Chondrocyte (in vitro differentiated cells): ENCODE measurements at regions not wholly inside any gene's neighbourhood (a gene's known extent, or its start where the extent isn't known, plus 50 kb on each side); places are given as distances from the start of the nearest gene placed in this dataset.

Experiments used
- DNase-seq: peaks from one replicate; pipeline ENCODE4 v3.0.0; 2021; ENCODE audit warnings: mixed read lengths, low spot score
- H3K27ac Mint-ChIP-seq: one replicate; pipeline ENCODE4 v1.8.0; 2021; ENCODE audit warnings: mild to moderate bottlenecking, moderate library complexity, mixed read lengths; ENCODE audit not compliant: unreplicated experiment
- H3K27me3 Mint-ChIP-seq: 2 replicates; pipeline ENCODE4 v1.8.0; 2021; ENCODE audit warnings: low read depth, mixed read lengths
- H3K36me3 Mint-ChIP-seq: 2 replicates; pipeline ENCODE4 v1.8.0; 2021; ENCODE audit warnings: low read depth, mixed read lengths
- H3K4me1 Mint-ChIP-seq: 2 replicates; pipeline ENCODE4 v1.8.0; 2021; ENCODE audit warnings: low read depth, mild to moderate bottlenecking, mixed read lengths
- H3K4me3 Mint-ChIP-seq: one replicate; pipeline ENCODE4 v1.8.0; 2021; ENCODE audit warnings: mild to moderate bottlenecking, moderate library complexity, mixed read lengths; ENCODE audit not compliant: unreplicated experiment
- H3K9me3 Mint-ChIP-seq: 2 replicates; pipeline ENCODE4 v1.8.0; 2021; ENCODE audit warnings: low read depth, mixed read lengths
- CTCF ChIP-seq: fragments of 200-600 bp; sonication (generic); IDR thresholded peaks from 2 replicates; pipeline ENCODE4 v1.5.0; 2021; ENCODE audit warnings: antibody characterized with exemption, mild to moderate bottlenecking, moderate library complexity

GRCh38 chr2:106694964-106695470 is 190.9 kb downstream of the ST6GAL2 start:
- no peak overlapping the region for H3K27ac Mint-ChIP-seq
- DNase-seq: no peak
- H3K27me3 Mint-ChIP-seq: peaks cover 34% of the 10 kb centered on the region
- H3K4me3 Mint-ChIP-seq: no peak overlapping the region
- peaks cover 12% of the 10 kb centered on the region for H3K9me3 Mint-ChIP-seq
- TF ChIP-seq CTCF: no peak
- no peaks in the 10 kb centered on the region for H3K4me1 Mint-ChIP-seq
- H3K36me3 Mint-ChIP-seq: peaks cover 4% of the 10 kb centered on the region

GRCh38 chr2:106695919-106696318 is 190.0 kb downstream of the ST6GAL2 start:
- H3K4me3 Mint-ChIP-seq: no peak overlapping the region
- no peak overlapping the region for H3K27ac Mint-ChIP-seq
- H3K9me3 Mint-ChIP-seq: peaks cover 9% of the 10 kb centered on the region
- no peaks in the 10 kb centered on the region for H3K4me1 Mint-ChIP-seq
- peaks cover 4% of the 10 kb centered on the region for H3K36me3 Mint-ChIP-seq
- H3K27me3 Mint-ChIP-seq: peaks cover 36% of the 10 kb centered on the region
- no peak for DNase-seq
- no peak for TF ChIP-seq CTCF

- DNase-seq: no peak
- H3K27me3 Mint-ChIP-seq: peaks cover 30% of the 10 kb centered on the region
- no peak overlapping the region for H3K27ac Mint-ChIP-seq
- peaks cover 5% of the 10 kb centered on the region for H3K9me3 Mint-ChIP-seq
- no peak overlapping the region for H3K4me3 Mint-ChIP-seq
- TF ChIP-seq CTCF: no peak
- no peaks in the 10 kb centered on the region for H3K4me1 Mint-ChIP-seq
- peaks cover 2% of the 10 kb centered on the region for H3K36me3 Mint-ChIP-seq
Observed at GRCh38 chr2:106700616-106701015, 185.4 kb downstream of the ST6GAL2 start.

GRCh38 chr2:106701203-106702022 is 184.6 kb downstream of the ST6GAL2 start:
- peaks cover 5% of the 10 kb centered on the region for H3K9me3 Mint-ChIP-seq
- TF ChIP-seq CTCF: no peak
- no peak overlapping the region for H3K4me3 Mint-ChIP-seq
- peaks cover 31% of the 10 kb centered on the region for H3K27me3 Mint-ChIP-seq
- H3K27ac Mint-ChIP-seq: no peak overlapping the region
- no peak for DNase-seq
- H3K4me1 Mint-ChIP-seq: no peaks in the 10 kb centered on the region
- peaks cover 2% of the 10 kb centered on the region for H3K36me3 Mint-ChIP-seq

- Mint-ChIP-seq H3K36me3 (peaks cover 2% of the 10 kb centered on the region), H3K4me1 (peaks cover 3% of the 10 kb centered on the region), H3K27ac (no peak overlapping the region), H3K4me3 (no peak overlapping the region), H3K27me3 (peaks cover 30% of the 10 kb centered on the region), H3K9me3 (peaks cover 5% of the 10 kb centered on the region)
- no peak for TF ChIP-seq CTCF
- DNase-seq: no peak
Observed at GRCh38 chr2:106703161-106703560, 182.8 kb downstream of the ST6GAL2 start.
